ENCODE measurements at regions not wholly inside any gene's neighbourhood (a gene's known extent, or its start where the extent isn't known, plus 50 kb on each side); places are given as distances from the start of the nearest gene placed in this dataset.

GRCh38 chr7:35891004-35891830 is 90.4 kb downstream of the SEPTIN7 start:
- no peaks in the 10 kb centered on the region for H3K4me1 ChIP-seq
- WGBS (ENCODE audit: insufficient coverage, low coverage, low lambda C conversion rate, missing lambda C conversion rate), result 95% methylated on average over 3 of the region's 3 CpGs
- no peaks in the 10 kb centered on the region for H3K36me3 ChIP-seq
- H3K27me3 ChIP-seq, result no peaks in the 10 kb centered on the region
- ATAC-seq, result no peak
- no peak overlapping the region for H3K27ac ChIP-seq
- H3K9me3 ChIP-seq, result no peaks in the 10 kb centered on the region
- intact Hi-C loops (cut with DNase I), result no loop called here
- TF ChIP-seq CTCF (IDR thresholded peaks at IDR 0.05) (no peak), POLR2A (IDR thresholded peaks at IDR 0.05) (no peak)
- no peak overlapping the region for H3K4me3 ChIP-seq
- no peak for DNase-seq

GRCh38 chr7:35893649-35894048 is 92.8 kb downstream of the SEPTIN7 start:
- no peaks in the 10 kb centered on the region for H3K27me3 ChIP-seq
- TF ChIP-seq CTCF (IDR thresholded peaks at IDR 0.05) (no peak), POLR2A (IDR thresholded peaks at IDR 0.05) (no peak)
- intact Hi-C loops (cut with DNase I), result no loop called here
- H3K4me3 ChIP-seq, result no peak overlapping the region
- peaks cover 0 to 4% (median 0%) of the 10 kb centered on the region in 4 donors for H3K36me3 ChIP-seq
- no peak for ATAC-seq
- no peaks in the 10 kb centered on the region for H3K9me3 ChIP-seq
- no peak for DNase-seq
- WGBS (ENCODE audit: insufficient coverage, low coverage, low lambda C conversion rate, missing lambda C conversion rate), result 100% methylated on average over 1 of the region's 1 CpG
- no peak overlapping the region for H3K27ac ChIP-seq
- H3K4me1 ChIP-seq, result no peaks in the 10 kb centered on the region

GRCh38 chr7:35894721-35895120 is 93.9 kb downstream of the SEPTIN7 start:
- no peak for ATAC-seq
- no peaks in the 10 kb centered on the region for H3K27me3 ChIP-seq
- H3K27ac ChIP-seq, result no peak overlapping the region
- intact Hi-C loops (cut with DNase I), result no loop called here
- no peak overlapping the region for H3K4me3 ChIP-seq
- peaks cover 0 to 7% (median 4%) of the 10 kb centered on the region in 4 donors for H3K36me3 ChIP-seq
- H3K4me1 ChIP-seq, result no peaks in the 10 kb centered on the region
- TF ChIP-seq POLR2A (IDR thresholded peaks at IDR 0.05) (no peak), CTCF (IDR thresholded peaks at IDR 0.05) (no peak)
- H3K9me3 ChIP-seq, result no peaks in the 10 kb centered on the region
- no peak for DNase-seq
- 100% methylated on average over 1 of the region's 1 CpG for WGBS (ENCODE audit: insufficient coverage, low coverage, low lambda C conversion rate, missing lambda C conversion rate)

- no peak overlapping the region for H3K4me3 ChIP-seq
- ATAC-seq (no peak), DNase-seq (no peak)
- H3K27me3 ChIP-seq, result no peaks in the 10 kb centered on the region
- WGBS (ENCODE audit: insufficient coverage, low coverage, low lambda C conversion rate, missing lambda C conversion rate), result 87% methylated on average over 2 of the region's 2 CpGs
- no peak overlapping the region for H3K27ac ChIP-seq
- H3K4me1 ChIP-seq, result no peaks in the 10 kb centered on the region
- TF ChIP-seq POLR2A (IDR thresholded peaks at IDR 0.05) (no peak), CTCF (IDR thresholded peaks at IDR 0.05) (no peak)
- intact Hi-C loops (cut with DNase I), result loop anchor here in 1 of 2 donors (10.0 kb wide), 1 partner anchor 186 kb away; no protein-coding TSS in a partner anchor
- peaks cover 0 to 31% (median 4%) of the 10 kb centered on the region in 4 donors for H3K36me3 ChIP-seq
- no peaks in the 10 kb centered on the region for H3K9me3 ChIP-seq
Observed at GRCh38 chr7:35900651-35901050, 99.8 kb downstream of the SEPTIN7 start.
